Mesothelial cell of epicardium (in vitro differentiated cells): ENCODE measurements at regions not wholly inside any gene's neighbourhood (a gene's known extent, or its start where the extent isn't known, plus 50 kb on each side); places are given as distances from the start of the nearest gene placed in this dataset.

Source experiments
- DNase-seq, 2 experiments: peaks; one replicate each; pipeline ENCODE4 v3.0.0; 2021; ENCODE audit warnings: low spot score in 2 of 2; ENCODE audit not compliant: unreplicated experiment in 2 of 2
- H3K27ac Mint-ChIP-seq: 2 replicates; pipeline ENCODE4 v1.8.0; 2021; ENCODE audit warnings: mixed read lengths
- H3K27me3 Mint-ChIP-seq: 2 replicates; pipeline ENCODE4 v1.8.0; 2021; ENCODE audit warnings: low read depth, mixed read lengths
- H3K36me3 Mint-ChIP-seq: 2 replicates; pipeline ENCODE4 v1.8.0; 2021; ENCODE audit warnings: mixed read lengths
- H3K4me1 Mint-ChIP-seq: 2 replicates; pipeline ENCODE4 v1.8.0; 2021; ENCODE audit warnings: mixed read lengths
- H3K4me3 Mint-ChIP-seq: 2 replicates; pipeline ENCODE4 v1.8.0; 2021; ENCODE audit warnings: mild to moderate bottlenecking, moderate library complexity, mixed read lengths
- H3K9me3 Mint-ChIP-seq: 2 replicates; pipeline ENCODE4 v1.8.0; 2021; ENCODE audit warnings: mixed read lengths
- TF ChIP-seq, protein P1 (sequence below): fragments of 200-600 bp; sonication (generic); IDR thresholded peaks from one replicate; pipeline ENCODE4 v1.5.0; 2021; ENCODE audit warnings: antibody characterized with exemption; ENCODE audit not compliant: unreplicated experiment

DNA sequence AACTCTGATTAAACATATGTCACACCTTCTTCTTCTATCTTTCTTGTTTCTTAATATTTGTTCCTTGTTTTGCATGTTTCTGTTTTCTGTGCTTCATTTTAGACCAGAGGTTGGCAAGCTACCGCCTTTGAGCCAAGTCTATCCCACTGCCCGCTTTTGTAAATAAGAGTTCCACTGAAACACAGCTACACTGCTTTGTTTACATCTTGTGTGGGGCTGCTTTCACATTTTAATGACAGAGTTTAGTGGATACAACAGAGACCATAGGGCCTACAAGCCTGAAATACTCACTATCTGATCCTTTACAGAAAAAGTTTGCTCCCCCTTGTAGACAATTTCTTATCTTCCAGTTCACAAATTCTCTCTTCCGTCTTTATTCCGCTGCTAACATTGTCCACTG lies 109.4 kb upstream of the SPACA1 start:
- Mint-ChIP-seq H3K36me3 (no peaks in the 10 kb centered on the region), H3K4me3 (no peak overlapping the region), H3K27me3 (no peaks in the 10 kb centered on the region), H3K9me3 (no peaks in the 10 kb centered on the region), H3K27ac (no peak overlapping the region), H3K4me1 (peaks cover 5% of the 10 kb centered on the region)
- no peak for DNase-seq
- TF ChIP-seq, protein P1, sequence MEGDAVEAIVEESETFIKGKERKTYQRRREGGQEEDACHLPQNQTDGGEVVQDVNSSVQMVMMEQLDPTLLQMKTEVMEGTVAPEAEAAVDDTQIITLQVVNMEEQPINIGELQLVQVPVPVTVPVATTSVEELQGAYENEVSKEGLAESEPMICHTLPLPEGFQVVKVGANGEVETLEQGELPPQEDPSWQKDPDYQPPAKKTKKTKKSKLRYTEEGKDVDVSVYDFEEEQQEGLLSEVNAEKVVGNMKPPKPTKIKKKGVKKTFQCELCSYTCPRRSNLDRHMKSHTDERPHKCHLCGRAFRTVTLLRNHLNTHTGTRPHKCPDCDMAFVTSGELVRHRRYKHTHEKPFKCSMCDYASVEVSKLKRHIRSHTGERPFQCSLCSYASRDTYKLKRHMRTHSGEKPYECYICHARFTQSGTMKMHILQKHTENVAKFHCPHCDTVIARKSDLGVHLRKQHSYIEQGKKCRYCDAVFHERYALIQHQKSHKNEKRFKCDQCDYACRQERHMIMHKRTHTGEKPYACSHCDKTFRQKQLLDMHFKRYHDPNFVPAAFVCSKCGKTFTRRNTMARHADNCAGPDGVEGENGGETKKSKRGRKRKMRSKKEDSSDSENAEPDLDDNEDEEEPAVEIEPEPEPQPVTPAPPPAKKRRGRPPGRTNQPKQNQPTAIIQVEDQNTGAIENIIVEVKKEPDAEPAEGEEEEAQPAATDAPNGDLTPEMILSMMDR, result no peak

DNA sequence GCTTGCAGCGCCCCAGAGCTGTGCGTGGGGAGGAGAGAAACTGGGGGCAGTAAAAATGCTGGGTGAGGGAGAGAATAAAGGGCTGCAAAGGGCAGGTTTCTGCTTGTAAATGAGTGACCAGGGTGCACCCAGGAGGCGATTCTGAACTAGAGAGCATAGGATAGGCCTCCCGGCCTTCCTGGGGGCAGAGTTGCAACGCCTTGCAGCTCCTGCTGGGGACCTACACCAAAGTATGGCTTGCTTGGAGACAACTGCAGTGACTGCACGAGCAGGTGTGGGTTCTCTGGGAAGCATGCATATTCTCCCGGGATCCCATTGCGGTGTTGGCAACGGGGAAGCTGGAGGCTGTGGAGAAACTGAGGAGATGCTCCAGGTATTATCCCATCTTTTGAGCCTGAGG lies 111.6 kb upstream of the SPACA1 start:
- Mint-ChIP-seq H3K4me1 (no peaks in the 10 kb centered on the region), H3K27ac (no peak overlapping the region), H3K27me3 (no peaks in the 10 kb centered on the region), H3K9me3 (no peaks in the 10 kb centered on the region), H3K4me3 (no peak overlapping the region), H3K36me3 (no peaks in the 10 kb centered on the region)
- TF ChIP-seq, protein P1, result no peak
- DNase-seq, result no peak

DNA sequence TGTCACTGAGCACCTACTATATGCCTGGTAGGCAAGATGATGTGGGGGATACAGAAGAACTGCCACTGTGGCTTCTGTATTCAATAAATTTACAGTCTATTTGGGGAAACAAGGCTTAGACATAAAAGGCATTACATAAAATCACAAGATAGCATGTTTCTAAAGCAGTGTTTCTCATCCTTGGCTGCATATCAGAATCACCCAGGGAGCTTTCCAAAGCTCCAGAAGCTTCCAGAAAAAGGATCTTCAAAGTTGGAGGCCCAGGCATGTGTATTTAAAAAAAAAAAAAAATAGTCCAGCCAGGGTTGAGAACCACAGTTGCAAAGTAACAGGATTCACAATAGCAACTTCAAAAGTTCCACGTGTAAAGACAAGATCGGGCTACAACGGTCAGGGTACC lies 112.4 kb upstream of the SPACA1 start:
- Mint-ChIP-seq H3K27me3 (no peaks in the 10 kb centered on the region), H3K4me3 (no peak overlapping the region), H3K36me3 (no peaks in the 10 kb centered on the region), H3K4me1 (no peaks in the 10 kb centered on the region), H3K27ac (no peak overlapping the region), H3K9me3 (no peaks in the 10 kb centered on the region)
- TF ChIP-seq, protein P1, result no peak
- DNase-seq, result no peak

DNA sequence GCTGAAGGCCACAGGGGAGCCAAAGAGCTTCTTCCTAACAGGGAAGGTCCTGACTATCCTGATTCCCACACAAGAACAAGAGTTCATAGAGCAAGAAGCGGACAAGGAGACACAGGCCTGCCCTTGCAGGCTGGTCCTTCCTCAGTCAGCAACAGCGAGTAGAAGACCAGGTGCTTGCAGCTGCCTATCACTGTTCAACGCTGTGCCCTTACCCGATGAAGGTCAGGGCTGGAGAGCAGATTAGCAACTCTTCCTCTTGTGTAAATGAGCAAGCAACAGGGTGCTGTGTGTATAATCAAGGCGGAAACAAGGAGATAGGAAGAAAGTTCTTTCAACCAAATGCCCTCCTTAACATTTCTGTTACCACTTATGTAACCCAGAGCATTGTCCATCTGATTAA lies 115.3 kb upstream of the SPACA1 start:
- H3K36me3 Mint-ChIP-seq, result no peaks in the 10 kb centered on the region
- no peaks in the 10 kb centered on the region for H3K27me3 Mint-ChIP-seq
- peaks cover 15% of the 10 kb centered on the region for H3K4me1 Mint-ChIP-seq
- no peak overlapping the region for H3K27ac Mint-ChIP-seq
- TF ChIP-seq, protein P1, result no peak
- no peaks in the 10 kb centered on the region for H3K9me3 Mint-ChIP-seq
- H3K4me3 Mint-ChIP-seq, result no peak overlapping the region
- no peak for DNase-seq

DNA sequence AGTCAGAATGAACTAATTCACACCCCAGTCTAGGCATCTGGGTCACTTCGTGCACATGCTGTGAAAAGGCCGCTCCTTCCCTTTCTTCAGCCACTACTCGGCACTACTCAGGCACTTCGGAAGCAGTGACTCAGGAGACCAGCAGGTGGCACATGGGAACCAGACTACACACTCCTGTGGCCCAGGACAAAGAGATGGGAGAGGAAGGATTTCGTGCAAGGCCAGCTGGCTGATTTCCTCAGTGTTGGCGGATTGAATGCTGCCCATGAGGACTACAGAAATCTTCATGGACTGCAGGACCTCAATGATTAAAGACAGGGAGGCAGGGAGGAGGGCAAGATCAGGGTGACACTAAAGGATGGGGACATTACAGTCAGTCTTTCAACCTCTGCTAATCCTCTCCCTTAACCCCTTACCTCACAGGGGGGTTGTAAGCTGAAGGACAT lies 117.8 kb upstream of the SPACA1 start:
- no peaks in the 10 kb centered on the region for H3K27me3 Mint-ChIP-seq
- no peaks in the 10 kb centered on the region for H3K36me3 Mint-ChIP-seq
- no peak overlapping the region for H3K27ac Mint-ChIP-seq
- peaks cover 15% of the 10 kb centered on the region for H3K4me1 Mint-ChIP-seq
- H3K4me3 Mint-ChIP-seq, result no peak overlapping the region
- no peaks in the 10 kb centered on the region for H3K9me3 Mint-ChIP-seq
- TF ChIP-seq, protein P1, result peak; percentile 79
- DNase-seq, result peak; percentile 43 to 83

DNA sequence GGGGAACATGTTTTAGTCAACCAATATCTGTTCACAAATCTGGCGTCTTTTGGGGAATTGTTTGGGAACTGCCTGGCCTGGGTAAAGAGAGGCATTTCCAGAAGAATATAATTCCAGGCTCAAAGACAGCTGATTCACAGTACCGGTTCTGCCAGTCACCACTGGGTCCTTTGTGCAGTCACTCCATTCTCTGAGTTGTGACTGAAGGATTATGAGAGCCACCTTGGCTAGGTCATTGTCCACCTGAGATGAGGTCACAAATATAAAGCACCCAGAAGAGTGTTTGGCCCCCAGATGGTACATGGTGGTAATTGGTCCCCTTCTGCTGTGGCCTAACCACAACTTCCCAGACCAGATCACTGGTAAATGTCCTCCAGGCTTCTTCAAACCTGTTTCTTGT lies 121.0 kb upstream of the SPACA1 start:
- no peaks in the 10 kb centered on the region for H3K36me3 Mint-ChIP-seq

More for the DNA sequence above, 121.0 kb upstream of the SPACA1 start:
- no peaks in the 10 kb centered on the region for H3K27me3 Mint-ChIP-seq
- no peak overlapping the region for H3K27ac Mint-ChIP-seq
- peaks cover 15% of the 10 kb centered on the region for H3K4me1 Mint-ChIP-seq
- no peak for DNase-seq
- no peak overlapping the region for H3K4me3 Mint-ChIP-seq
- H3K9me3 Mint-ChIP-seq, result no peaks in the 10 kb centered on the region
- TF ChIP-seq, protein P1, result no peak
